Adipose tissue (tissue), 3 donors: ENCODE measurements at regions not wholly inside any gene's neighbourhood (a gene's known extent, or its start where the extent isn't known, plus 50 kb on each side); places are given as distances from the start of the nearest gene placed in this dataset.

ENCODE experiments used
- H3K27ac ChIP-seq: one replicate; pipeline ENCODE4 v1.5.1; 2013; ENCODE audit warnings: low read depth, low read length
- WGBS, 3 donors: extraction: QIAGEN DNeasy Blood & Tissue Kit; methylation state at CpG; one replicate each; pipeline ENCODE4 v1.1.7; 2013; 5-methylcytosine and 5-hydroxymethylcytosine counted together
- donor health status: healthy with polysubstance abuse.
- donor health status: Bipolar disorder and iron deficiency.
- donor health status: healthy.

- H3K27ac ChIP-seq = no peak overlapping the region
- 81 to 92% (median 89%) methylated on average over 2 of the region's 2 CpGs for WGBS, 3 donors
Measured at GRCh38 chr20:58000861-58001260, 227.6 kb downstream of the ANKRD60 start.

- no peak overlapping the region for H3K27ac ChIP-seq
- 10 to 12% (median 10%) methylated on average over 17 of the region's 17 CpGs for WGBS, 3 donors
Measured at GRCh38 chr20:57999465-58000111, 228.9 kb downstream of the ANKRD60 start.

GRCh38 chr20:57998981-57999464 lies 229.4 kb downstream of the ANKRD60 start:
- H3K27ac ChIP-seq = no peak overlapping the region
- WGBS, 3 donors = 53 to 55% (median 55%) methylated on average over 9 of the region's 9 CpGs

GRCh38 chr20:57998276-57998675 lies 230.2 kb downstream of the ANKRD60 start:
- 77 to 94% (median 90%) methylated on average over 6 of the region's 6 CpGs for WGBS, 3 donors
- H3K27ac ChIP-seq = no peak overlapping the region

GRCh38 chr20:57996936-57997890 lies 231.2 kb downstream of the ANKRD60 start:
- no peak overlapping the region for H3K27ac ChIP-seq
- 49 to 68% (median 59%) methylated on average over 2 of the region's 2 CpGs for WGBS, 3 donors

- 58 to 63% (median 60%) methylated on average over 3 of the region's 3 CpGs for WGBS, 3 donors
- H3K27ac ChIP-seq = no peak overlapping the region
Measured at GRCh38 chr20:57996465-57996864, 232.0 kb downstream of the ANKRD60 start.

- WGBS, 3 donors = 75 to 86% (median 83%) methylated on average over 8 of the region's 8 CpGs
- H3K27ac ChIP-seq = no peak overlapping the region
Measured at GRCh38 chr20:57995381-57995977, 233.0 kb downstream of the ANKRD60 start.

GRCh38 chr20:57993716-57994431 lies 234.6 kb downstream of the ANKRD60 start:
- H3K27ac ChIP-seq = no peak overlapping the region
- WGBS, 3 donors = 73 to 85% (median 82%) methylated on average over 19 of the region's 19 CpGs

- H3K27ac ChIP-seq = no peak overlapping the region
- WGBS, 3 donors = 74 to 80% (median 79%) methylated on average over 14 of the region's 14 CpGs
Measured at GRCh38 chr20:57991211-57991881, 237.1 kb downstream of the ANKRD60 start.

- H3K27ac ChIP-seq = no peak overlapping the region
Measured at GRCh38 chr20:57990396-57990987, 238.0 kb downstream of the ANKRD60 start.

GRCh38 chr20:57988828-57989227 lies 239.6 kb downstream of the ANKRD60 start:
- 72 to 94% (median 90%) methylated on average over 9 of the region's 9 CpGs for WGBS, 3 donors
- H3K27ac ChIP-seq = no peak overlapping the region

More at GRCh38 chr20:57990396-57990987, 238.0 kb downstream of the ANKRD60 start:
- 35 to 43% (median 38%) methylated on average over 8 of the region's 8 CpGs for WGBS, 3 donors

- WGBS, 3 donors = 89 to 94% (median 91%) methylated on average over 3 of the region's 3 CpGs
- H3K27ac ChIP-seq = no peak overlapping the region
Measured at GRCh38 chr20:57988422-57988821, 240.0 kb downstream of the ANKRD60 start.

- WGBS, 3 donors = 61 to 92% (median 86%) methylated on average over 6 of the region's 6 CpGs
- no peak overlapping the region for H3K27ac ChIP-seq
Measured at GRCh38 chr20:57987659-57988058, 240.8 kb downstream of the ANKRD60 start.

GRCh38 chr20:57986666-57987065 lies 241.8 kb downstream of the ANKRD60 start:
- 61 to 75% (median 61%) methylated on average over 6 of the region's 6 CpGs for WGBS, 3 donors
- H3K27ac ChIP-seq = no peak overlapping the region

GRCh38 chr20:57985278-57985677 lies 243.2 kb downstream of the ANKRD60 start:
- WGBS, 3 donors = 39 to 57% (median 48%) methylated on average over 5 of the region's 5 CpGs
- H3K27ac ChIP-seq = no peak overlapping the region

- WGBS, 3 donors = 52 to 89% (median 84%) methylated on average over 9 of the region's 9 CpGs
- no peak overlapping the region for H3K27ac ChIP-seq
Measured at GRCh38 chr20:57983082-57983481, 245.4 kb downstream of the ANKRD60 start.

- WGBS, 3 donors = 22 to 64% (median 47%) methylated on average over 8 of the region's 8 CpGs
- H3K27ac ChIP-seq = no peak overlapping the region
Measured at GRCh38 chr20:57980506-57980905, 247.9 kb downstream of the ANKRD60 start.
